A673 (cell line): ENCODE measurements at regions not wholly inside any gene's neighbourhood (a gene's known extent, or its start where the extent isn't known, plus 50 kb on each side); places are given as distances from the start of the nearest gene placed in this dataset.

Experiments used
- CTCF ChIP-seq: fragments of 300-800, 200-600 bp; sonication (generic); conservative IDR thresholded peaks from 2 replicates; pipeline ENCODE4 v1.5.1; 2017; ENCODE audit warnings: low read depth, mild to moderate bottlenecking, antibody characterized with exemption, low read length, moderate library complexity, mixed read lengths
- EZH2 ChIP-seq: fragments of 200-600 bp; sonication (generic); IDR thresholded peaks from 2 replicates; pipeline ENCODE4 v1.6.1; 2017; ENCODE audit warnings: borderline replicate concordance, low read depth, mild to moderate bottlenecking, mixed read lengths, antibody characterized with exemption, low read length; ENCODE audit not compliant: poor library complexity, severe bottlenecking

GRCh38 chr4:41832961-41833360 lies 84.4 kb upstream of the PHOX2B start:
- TF ChIP-seq CTCF (no peak), EZH2 (no peak)
